HEK293T (cell line): ENCODE measurements at regions not wholly inside any gene's neighbourhood (a gene's known extent, or its start where the extent isn't known, plus 50 kb on each side); places are given as distances from the start of the nearest gene placed in this dataset.

Experiments
- FOXA1 ChIP-seq: fragments of 450-650 bp; IDR thresholded peaks from 2 replicates; pipeline ENCODE4 v1.6.1; 2016; ENCODE audit warnings: mild to moderate bottlenecking
- FOXK2 ChIP-seq: fragments of 450-650 bp; IDR thresholded peaks from 2 replicates; pipeline ENCODE4 v1.6.1; 2016; ENCODE audit warnings: mild to moderate bottlenecking
- FOXM1 ChIP-seq: fragments of 450-650 bp; IDR thresholded peaks from 2 replicates; pipeline ENCODE4 v1.6.1; 2017; ENCODE audit warnings: mild to moderate bottlenecking, borderline replicate concordance
- HDGF ChIP-seq: fragments of 450-650 bp; IDR thresholded peaks from 2 replicates; pipeline ENCODE4 v1.6.1; 2017; ENCODE audit warnings: antibody characterized with exemption, borderline replicate concordance
- ZNF384 ChIP-seq: fragments of 450-650 bp; IDR thresholded peaks from 2 replicates; pipeline ENCODE4 v1.6.1; 2016

DNA sequence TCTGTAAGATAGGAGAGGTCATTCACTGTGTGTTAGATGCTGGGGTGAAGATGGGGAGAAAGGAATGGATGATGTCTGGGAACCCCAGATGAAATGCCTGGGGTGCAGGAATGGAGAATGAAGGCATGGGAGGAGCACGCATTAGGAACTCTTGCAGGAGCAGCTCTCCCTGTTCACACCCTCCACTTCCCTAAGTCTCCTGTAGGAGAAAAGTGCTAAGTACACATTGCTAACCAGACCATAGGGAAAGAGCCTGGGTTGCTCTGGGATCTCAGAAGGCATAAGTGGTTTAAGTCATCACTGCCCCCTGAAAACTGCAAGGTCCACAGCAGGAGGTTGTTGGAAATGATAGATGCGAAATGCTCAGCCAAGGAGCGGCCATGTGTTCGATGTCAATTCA is 163.1 kb downstream of the SEC61B start:
- TF ChIP-seq FOXM1: no peak
- TF ChIP-seq HDGF: no peak
- no peak for TF ChIP-seq FOXK2
- TF ChIP-seq ZNF384: no peak
- no peak for TF ChIP-seq FOXA1
